H1 (cell line): ENCODE measurements at regions not wholly inside any gene's neighbourhood (a gene's known extent, or its start where the extent isn't known, plus 50 kb on each side); places are given as distances from the start of the nearest gene placed in this dataset.

Source experiments
- CTCF ChIA-PET: fragments of 300-600 bp; sonication (Branson Sonifier 250); formaldehyde crosslinking; loops from one replicate; lab custom pipeline; 2021; ENCODE audit not compliant: partially characterized antibody; lab: Charles Lee
- POLR2A ChIA-PET: fragments of 300-600 bp; sonication (Branson Sonifier 250); formaldehyde crosslinking; loops from one replicate; lab custom pipeline; 2021; ENCODE audit warnings: inconsistent platforms; ENCODE audit not compliant: partially characterized antibody; lab: Charles Lee
- DNase-seq, 2 experiments: peaks; one replicate each; pipeline versions ENCODE4 v3.0.0 to v3.0.0-alpha.2; 2010 to 2022; ENCODE audit warnings: low spot score in 2 of 2, low read depth in 1 of 2, mixed read lengths in 1 of 2
- FAIRE-seq: peaks from 2 replicates; lab custom pipeline; 2011; peaks lifted over from hg19 to GRCh38; lab: Jason Lieb, UNC
- H2AFZ ChIP-seq: 2 replicates; pipeline ENCODE4 v1.8.1; 2012; ENCODE audit warnings: low read length, inconsistent platforms
- H2AK5ac ChIP-seq: 2 replicates; pipeline ENCODE4 v1.6.1; 2013; ENCODE audit warnings: low read depth, low read length
- H2BK120ac ChIP-seq: replicated peaks from 2 replicates; pipeline ENCODE3; 2013; ENCODE audit warnings: low read depth, low read length, inconsistent platforms
- H2BK12ac ChIP-seq: 2 replicates; pipeline ENCODE4 v1.6.1; 2013; ENCODE audit warnings: low read depth, low read length
- H2BK15ac ChIP-seq: 2 replicates; pipeline ENCODE4 v1.6.1; 2013; ENCODE audit warnings: low read length
- H2BK20ac ChIP-seq: 2 replicates; pipeline ENCODE4 v1.6.1; 2013; ENCODE audit warnings: low read length
- H2BK5ac ChIP-seq: 2 replicates; pipeline ENCODE4 v1.6.1; 2013; ENCODE audit warnings: low read depth, low read length
- H3K14ac ChIP-seq: 2 replicates; pipeline ENCODE4 v1.6.1; 2013; ENCODE audit warnings: inconsistent platforms; ENCODE audit not compliant: insufficient read length
- H3K18ac ChIP-seq: 2 replicates; pipeline ENCODE4 v1.6.1; 2013; ENCODE audit warnings: low read length; ENCODE audit errors: extremely low read depth
- H3K23ac ChIP-seq: 2 replicates; pipeline ENCODE4 v1.6.1; 2013; ENCODE audit warnings: inconsistent platforms; ENCODE audit not compliant: insufficient read length
- H3K23me2 ChIP-seq: 2 replicates; pipeline ENCODE4 v1.6.1; 2013; ENCODE audit warnings: low read depth, low read length
- H3K27ac ChIP-seq: 2 replicates; pipeline ENCODE4 v1.6.1; 2011; ENCODE audit warnings: low read depth, low read length, inconsistent platforms
- H3K27me3 ChIP-seq, 4 experiments: replicated peaks in 1 of 4; 1 replicate in 1 of 4; 2 replicates in 3 of 4; pipeline versions ENCODE4 v1.6.1 to v1.8.1; 2011 to 2013; ENCODE audit warnings: low read length in 3 of 4, mild to moderate bottlenecking in 3 of 4, inconsistent platforms in 2 of 4, mixed read lengths in 2 of 4, moderate library complexity in 1 of 4; ENCODE audit not compliant: control insufficient read depth in 3 of 4, insufficient read depth in 3 of 4; ENCODE audit errors: extremely low read depth in 1 of 4
- H3K36me3 ChIP-seq, 4 experiments: 2 replicates each; pipeline versions ENCODE4 v1.6.1 to v1.8.1; 2011 to 2013; ENCODE audit warnings: mild to moderate bottlenecking in 4 of 4, low read length in 3 of 4, moderate library complexity in 2 of 4, control low read depth in 1 of 4, inconsistent platforms in 1 of 4; ENCODE audit not compliant: insufficient read depth in 4 of 4, control insufficient read depth in 2 of 4
- H3K4ac ChIP-seq: replicated peaks from 2 replicates; pipeline ENCODE3; 2013; ENCODE audit warnings: low read length, low read depth, mixed read lengths, inconsistent platforms; ENCODE audit not compliant: insufficient read length
- H3K4me1 ChIP-seq, 4 experiments: replicated peaks in 1 of 4; 1 replicate in 1 of 4; 2 replicates in 3 of 4; pipeline versions ENCODE4 v1.6.1 to v1.8.1; 2011 to 2013; ENCODE audit warnings: low read length in 3 of 4, inconsistent platforms in 2 of 4, mixed read lengths in 1 of 4; ENCODE audit not compliant: insufficient read depth in 4 of 4, control insufficient read depth in 3 of 4
- H3K4me2 ChIP-seq, 2 experiments: 2 replicates each; pipeline versions ENCODE4 v1.6.1 to v1.8.1; 2011 to 2013; ENCODE audit warnings: low read depth in 2 of 2, low read length in 2 of 2, control low read depth in 1 of 2, inconsistent platforms in 1 of 2, mild to moderate bottlenecking in 1 of 2; ENCODE audit not compliant: insufficient read depth in 1 of 2
- H3K4me3 ChIP-seq, 4 experiments: fragments of 200-600, 300-600 bp in 1 of 4; sonication (generic), shearing (Covaris generic), sonication (Bioruptor Twin) in 1 of 4; 2 replicates each; pipeline versions ENCODE4 v1.5.1 to v1.8.1; 2011 to 2016; ENCODE audit warnings: low read length in 4 of 4, low read depth in 3 of 4, control low read depth in 2 of 4, inconsistent platforms in 2 of 4, mild to moderate bottlenecking in 2 of 4, mixed read lengths in 1 of 4, moderate library complexity in 1 of 4; ENCODE audit not compliant: insufficient read depth in 2 of 4; ENCODE audit errors: extremely low read depth in 1 of 4
- H3K56ac ChIP-seq: replicated peaks from 2 replicates; pipeline ENCODE3; 2013; ENCODE audit warnings: low read depth, mild to moderate bottlenecking, mixed read lengths, low read length, inconsistent platforms; ENCODE audit not compliant: insufficient read length
- H3K79me1 ChIP-seq: 2 replicates; pipeline ENCODE4 v1.6.1; 2013; ENCODE audit warnings: low read depth, low read length, control low read depth
- H3K79me2 ChIP-seq, 2 experiments: 2 replicates each; pipeline versions ENCODE4 v1.6.1 to v1.8.1; 2012 to 2013; ENCODE audit warnings: low read length in 2 of 2, mild to moderate bottlenecking in 2 of 2, inconsistent platforms in 1 of 2; ENCODE audit not compliant: insufficient read depth in 2 of 2, control insufficient read depth in 1 of 2
- H3K9ac ChIP-seq, 4 experiments: replicated peaks in 1 of 4; 1 replicate in 1 of 4; 2 replicates in 3 of 4; pipeline versions ENCODE4 v1.6.1 to v1.8.1; 2011 to 2013; ENCODE audit warnings: low read depth in 3 of 4, low read length in 3 of 4, control low read depth in 2 of 4, mild to moderate bottlenecking in 2 of 4, moderate library complexity in 2 of 4, inconsistent platforms in 1 of 4; ENCODE audit errors: extremely low read depth in 1 of 4
- H3K9me3 ChIP-seq, 2 experiments: 2 replicates each; pipeline versions ENCODE4 v1.6.1 to v1.8.1; 2012 to 2013; ENCODE audit warnings: mild to moderate bottlenecking in 2 of 2, moderate library complexity in 2 of 2, control low read depth in 1 of 2, inconsistent platforms in 1 of 2, low read depth in 1 of 2, low read length in 1 of 2, mixed read lengths in 1 of 2; ENCODE audit not compliant: insufficient read depth in 2 of 2
- H4K20me1 ChIP-seq, 2 experiments: replicated peaks in 1 of 2; 2 replicates each; pipeline versions ENCODE3 to v1.8.1; 2011 to 2013; ENCODE audit warnings: inconsistent platforms in 2 of 2, low read length in 2 of 2, mild to moderate bottlenecking in 1 of 2; ENCODE audit not compliant: insufficient read depth in 2 of 2, control insufficient read depth in 1 of 2
- H4K5ac ChIP-seq: 2 replicates; pipeline ENCODE4 v1.6.1; 2013; ENCODE audit warnings: low read length, low read depth, mixed read lengths, inconsistent platforms; ENCODE audit not compliant: insufficient read length
- H4K8ac ChIP-seq: 2 replicates; pipeline ENCODE4 v1.8.0; 2013; ENCODE audit warnings: mild to moderate bottlenecking, moderate library complexity, low read length, inconsistent platforms; ENCODE audit not compliant: insufficient read depth; ENCODE audit errors: extremely low read depth
- H4K91ac ChIP-seq: replicated peaks from 2 replicates; pipeline ENCODE3; 2013; ENCODE audit warnings: low read length, mixed read lengths, inconsistent platforms; ENCODE audit not compliant: insufficient read length
- ASH2L ChIP-seq: fragments of 200-600, 300-600 bp; sonication (generic); IDR thresholded peaks from one replicate; pipeline ENCODE4 v1.7.1; 2017; ENCODE audit warnings: low read length
- SAP30 ChIP-seq: fragments of 300-600 bp; sonication (generic); IDR thresholded peaks from 2 replicates; pipeline ENCODE4 v1.7.1; 2012; ENCODE audit warnings: low read length, moderate library complexity, mild to moderate bottlenecking, inconsistent platforms; ENCODE audit not compliant: insufficient read depth, insufficient replicate concordance
- WGBS, 2 experiments: shearing (Covaris generic) in 1 of 2; methylation state at CpG; one replicate each; pipeline versions ENCODE4 v1.1.6 to v1.1.7; 2013 to 2015; ENCODE audit warnings: low lambda C conversion rate in 2 of 2, mixed read lengths in 2 of 2, inconsistent platforms in 1 of 2, low coverage in 1 of 2, missing lambda C conversion rate in 1 of 2; ENCODE audit not compliant: insufficient replicate concordance in 2 of 2, insufficient coverage in 1 of 2, insufficient read length in 1 of 2; ENCODE audit errors: extremely low coverage in 1 of 2, missing lambda C conversion rate in 1 of 2; 5-methylcytosine and 5-hydroxymethylcytosine counted together

GRCh38 chr13:40145139-40145538 lies 489.7 kb downstream of the COG6 start:
- Histone ChIP-seq H3K18ac (no peak overlapping the region), H3K14ac (no peak overlapping the region), H4K5ac (no peak overlapping the region), H4K20me1 (no peaks in the 10 kb centered on the region), H2AFZ (no peak overlapping the region), H3K4ac (no peak overlapping the region), H3K4me1 (peaks cover 0 to 5% (median 0%) of the 10 kb centered on the region in 4 experiments; a peak in 1 of 7 replicates), H4K91ac (no peak overlapping the region), H3K4me3 (no peak overlapping the region), H3K79me1 (no peaks in the 10 kb centered on the region), H3K9ac (no peak overlapping the region), H3K23ac (no peak overlapping the region), H2BK20ac (no peak overlapping the region), H3K79me2 (no peaks in the 10 kb centered on the region), H3K27ac (no peak overlapping the region), H3K4me2 (no peak overlapping the region), H2BK12ac (no peak overlapping the region), H2BK5ac (no peak overlapping the region), H3K27me3 (no peaks in the 10 kb centered on the region), H2AK5ac (no peak overlapping the region), H3K56ac (no peak overlapping the region), H2BK120ac (no peak overlapping the region), H3K23me2 (no peaks in the 10 kb centered on the region), H2BK15ac (no peak overlapping the region), H3K36me3 (no peaks in the 10 kb centered on the region), H4K8ac (no peak overlapping the region), H3K9me3 (no peaks in the 10 kb centered on the region)
- 92% methylated on average over 7 of the region's 7 CpGs; no CpG with 5 or more reads in 1 of the 2 experiments for WGBS, 2 experiments
- CTCF ChIA-PET, result interaction anchor here (1.0 to 2.7 kb wide), 2 partner anchors 9 to 16 kb away, joined by 4 to 16 read pairs; no protein-coding TSS in a partner anchor
- FAIRE-seq (no peak), DNase-seq (no peak)
- TF ChIP-seq ASH2L (no peak), SAP30 (no peak)
- POLR2A ChIA-PET, result interaction anchor here (0.9 kb wide), 1 partner anchor 18 kb away, joined by 3 read pairs; no protein-coding TSS in a partner anchor
